IPS-20b (cell line): ENCODE measurements at regions not wholly inside any gene's neighbourhood (a gene's known extent, or its start where the extent isn't known, plus 50 kb on each side); places are given as distances from the start of the nearest gene placed in this dataset.

Experiments
- H3K27ac ChIP-seq: one replicate; pipeline ENCODE4 v1.5.1; 2013; ENCODE audit warnings: low read length
- H3K27me3 ChIP-seq: 2 replicates; pipeline ENCODE4 v1.6.1; 2013; ENCODE audit warnings: mild to moderate bottlenecking, low read length, inconsistent platforms; ENCODE audit not compliant: insufficient read depth
- H3K36me3 ChIP-seq: 2 replicates; pipeline ENCODE4 v1.6.1; 2013; ENCODE audit warnings: low read depth, mild to moderate bottlenecking, inconsistent platforms, low read length, moderate library complexity; ENCODE audit not compliant: insufficient read depth
- H3K4me1 ChIP-seq: 2 replicates; pipeline ENCODE4 v1.6.1; 2013; ENCODE audit warnings: mild to moderate bottlenecking, control low read depth, inconsistent platforms, low read length, moderate library complexity; ENCODE audit not compliant: insufficient read depth
- H3K4me3 ChIP-seq: 2 replicates; pipeline ENCODE4 v1.5.1; 2013; ENCODE audit warnings: mild to moderate bottlenecking, low read length, inconsistent platforms
- H3K9ac ChIP-seq: 2 replicates; pipeline ENCODE4 v1.6.1; 2013; ENCODE audit warnings: low read depth, mild to moderate bottlenecking, inconsistent platforms, low read length, moderate library complexity
- H3K9me3 ChIP-seq: 2 replicates; pipeline ENCODE4 v1.6.1; 2013; ENCODE audit warnings: mild to moderate bottlenecking, low read depth, low read length, inconsistent platforms; ENCODE audit not compliant: insufficient read depth

DNA sequence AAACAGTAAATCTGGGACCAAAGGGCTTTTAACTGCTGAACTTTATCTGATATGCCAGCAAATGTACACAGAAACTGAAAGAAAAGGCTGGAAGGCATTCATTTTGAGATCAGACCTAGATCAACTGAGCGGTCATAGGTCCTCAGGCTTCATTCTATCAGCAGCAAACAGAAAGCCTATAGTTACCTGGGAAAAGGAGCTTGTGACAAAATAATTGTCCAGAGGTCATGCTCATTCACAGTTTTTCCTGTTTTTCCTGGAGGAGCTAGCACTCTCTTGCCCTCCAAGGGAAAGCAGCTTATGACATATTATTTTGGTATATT lies 320.2 kb downstream of the AHR start:
- no peaks in the 10 kb centered on the region for H3K27me3 ChIP-seq
- H3K36me3 ChIP-seq, result no peaks in the 10 kb centered on the region
- no peak overlapping the region for H3K9ac ChIP-seq
- no peaks in the 10 kb centered on the region for H3K9me3 ChIP-seq
- H3K4me1 ChIP-seq, result no peaks in the 10 kb centered on the region; the same call in 1 of the 2 replicates
- H3K27ac ChIP-seq, result no peak overlapping the region
- H3K4me3 ChIP-seq, result no peak overlapping the region

DNA sequence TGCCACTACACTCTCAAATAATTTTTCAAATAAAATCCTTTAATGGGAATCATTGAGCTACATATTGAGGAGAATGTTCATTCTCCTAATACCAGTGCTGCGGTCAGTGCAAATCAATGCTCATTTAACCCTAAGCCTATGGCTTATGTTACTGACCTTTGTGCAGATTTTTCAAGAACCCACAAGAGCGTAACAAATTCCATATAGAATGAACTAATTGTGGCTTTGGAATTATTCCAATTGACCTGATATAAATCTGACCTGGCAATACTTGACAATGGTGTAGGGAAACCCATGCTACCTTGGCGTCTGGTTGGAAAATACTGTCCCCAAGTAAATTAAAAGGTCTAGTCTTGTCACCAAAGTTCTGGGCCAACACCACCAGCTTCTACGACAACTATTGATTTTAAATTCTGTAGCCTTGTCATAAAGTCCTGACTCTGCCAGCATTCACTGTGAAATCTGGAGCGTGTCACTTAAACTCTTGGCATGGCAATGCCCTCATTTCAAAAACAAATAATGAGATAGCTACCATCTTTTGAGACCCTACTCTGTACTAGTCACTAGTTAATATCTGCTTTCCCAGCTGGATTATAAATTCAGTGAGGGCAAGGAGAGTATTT lies 320.9 kb downstream of the AHR start:
- Histone ChIP-seq H3K27ac (no peak overlapping the region), H3K4me3 (no peak overlapping the region), H3K36me3 (no peaks in the 10 kb centered on the region), H3K9me3 (no peaks in the 10 kb centered on the region), H3K27me3 (no peaks in the 10 kb centered on the region), H3K4me1 (no peaks in the 10 kb centered on the region; the same call in 1 of the 2 replicates), H3K9ac (no peak overlapping the region)

DNA sequence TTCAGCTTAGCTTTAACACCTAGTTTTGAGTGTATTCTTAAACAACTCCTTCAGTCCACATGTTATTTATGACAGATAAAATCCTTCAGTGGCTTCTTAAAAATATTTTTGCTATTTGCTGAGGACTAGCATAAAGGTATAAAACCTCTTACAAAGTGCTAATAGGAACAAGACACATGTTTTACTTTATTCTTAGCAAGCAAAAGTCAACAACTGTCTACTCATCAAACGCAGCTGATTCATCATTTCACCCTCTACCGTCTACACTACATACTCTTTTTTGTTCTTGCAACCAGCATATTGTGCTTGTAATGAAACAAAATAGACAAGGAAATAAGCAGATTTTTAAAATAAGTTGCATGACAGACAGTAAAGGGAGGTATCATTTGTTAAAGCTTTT lies 319.7 kb downstream of the SNX13 start:
- H3K9me3 ChIP-seq, result no peaks in the 10 kb centered on the region
- H3K36me3 ChIP-seq, result no peaks in the 10 kb centered on the region
- H3K4me3 ChIP-seq, result no peak overlapping the region
- no peaks in the 10 kb centered on the region for H3K27me3 ChIP-seq
- H3K9ac ChIP-seq, result no peak overlapping the region
- H3K4me1 ChIP-seq, result no peaks in the 10 kb centered on the region; the same call in 1 of the 2 replicates
- no peak overlapping the region for H3K27ac ChIP-seq

DNA sequence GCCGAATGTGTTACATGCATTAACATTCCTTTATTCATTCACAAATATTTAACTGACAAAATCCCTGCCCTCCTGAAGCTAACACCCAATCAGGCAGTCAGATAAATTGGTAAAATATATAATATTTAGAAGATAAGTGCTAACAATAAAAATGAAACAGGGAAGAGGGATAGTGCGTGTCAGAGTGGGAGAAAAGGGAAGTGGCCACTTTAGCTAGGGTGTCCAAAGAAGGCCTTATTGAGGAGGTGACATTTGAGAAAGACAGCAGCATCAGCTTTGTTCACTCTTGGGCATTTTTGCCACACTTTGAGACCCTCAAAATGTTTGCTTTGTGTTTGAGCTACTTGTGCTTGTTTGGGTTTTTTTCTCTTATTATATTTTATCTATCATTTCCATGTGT lies 317.8 kb downstream of the SNX13 start:
- H3K4me1 ChIP-seq, result no peaks in the 10 kb centered on the region
- H3K9ac ChIP-seq, result no peak overlapping the region
- no peaks in the 10 kb centered on the region for H3K9me3 ChIP-seq
- H3K4me3 ChIP-seq, result no peak overlapping the region
- H3K27me3 ChIP-seq, result no peaks in the 10 kb centered on the region
- H3K27ac ChIP-seq, result no peak overlapping the region
- no peaks in the 10 kb centered on the region for H3K36me3 ChIP-seq

DNA sequence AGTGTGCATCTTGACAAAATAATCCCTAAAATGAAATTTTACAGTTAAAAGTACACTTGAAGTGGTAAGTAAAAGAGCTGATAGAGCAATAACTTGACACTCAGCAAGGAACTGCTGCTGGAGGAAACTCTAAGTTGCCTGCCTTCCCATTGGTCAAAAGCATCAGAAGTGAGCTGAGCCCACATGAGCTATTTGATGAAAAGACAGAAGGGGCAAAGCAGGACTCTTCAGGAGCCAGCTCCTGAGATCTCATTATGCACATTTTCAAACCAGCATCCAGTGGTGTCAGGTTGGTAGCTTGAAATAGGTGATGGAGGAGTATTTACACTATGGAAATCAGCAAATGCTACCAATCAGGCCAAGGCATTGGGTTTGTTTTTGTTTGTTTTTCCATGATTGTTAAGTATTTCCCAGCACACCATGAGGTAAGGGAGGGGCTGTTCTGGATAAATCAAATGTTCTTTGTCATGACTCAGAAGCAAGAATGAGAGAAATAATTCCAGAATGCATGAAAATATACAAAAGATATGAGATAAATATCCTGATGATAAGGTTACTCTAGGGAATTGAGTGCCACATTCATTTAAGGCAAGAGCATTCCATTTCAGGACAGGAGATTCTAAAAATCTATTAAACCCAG lies 316.6 kb downstream of the SNX13 start:
- no peak overlapping the region for H3K4me3 ChIP-seq
- H3K9ac ChIP-seq, result no peak overlapping the region
- no peaks in the 10 kb centered on the region for H3K9me3 ChIP-seq
- H3K27me3 ChIP-seq, result no peaks in the 10 kb centered on the region
- no peaks in the 10 kb centered on the region for H3K36me3 ChIP-seq
- no peaks in the 10 kb centered on the region for H3K4me1 ChIP-seq
- no peak overlapping the region for H3K27ac ChIP-seq

- no peaks in the 10 kb centered on the region for H3K4me1 ChIP-seq
- no peak overlapping the region for H3K27ac ChIP-seq
- no peaks in the 10 kb centered on the region for H3K27me3 ChIP-seq
- no peak overlapping the region for H3K9ac ChIP-seq
- no peaks in the 10 kb centered on the region for H3K9me3 ChIP-seq
- no peak overlapping the region for H3K4me3 ChIP-seq
- no peaks in the 10 kb centered on the region for H3K36me3 ChIP-seq
These were observed 315.9 kb downstream of the SNX13 start for GRCh38 chr7:17624379-17624778.

GRCh38 chr7:17625043-17625442 lies 315.3 kb downstream of the SNX13 start:
- no peak overlapping the region for H3K9ac ChIP-seq
- H3K27me3 ChIP-seq, result no peaks in the 10 kb centered on the region
- H3K4me1 ChIP-seq, result no peaks in the 10 kb centered on the region
- H3K27ac ChIP-seq, result no peak overlapping the region
- H3K36me3 ChIP-seq, result no peaks in the 10 kb centered on the region
- H3K4me3 ChIP-seq, result no peak overlapping the region
- H3K9me3 ChIP-seq, result no peaks in the 10 kb centered on the region

- Histone ChIP-seq H3K9ac (no peak overlapping the region), H3K9me3 (no peaks in the 10 kb centered on the region), H3K27ac (no peak overlapping the region), H3K4me3 (no peak overlapping the region), H3K27me3 (no peaks in the 10 kb centered on the region), H3K36me3 (no peaks in the 10 kb centered on the region), H3K4me1 (no peaks in the 10 kb centered on the region)
These were observed 314.1 kb downstream of the SNX13 start for GRCh38 chr7:17626235-17626634.

- H3K9ac ChIP-seq, result no peak overlapping the region
- H3K4me3 ChIP-seq, result no peak overlapping the region
- no peak overlapping the region for H3K27ac ChIP-seq
- H3K4me1 ChIP-seq, result no peaks in the 10 kb centered on the region
- no peaks in the 10 kb centered on the region for H3K36me3 ChIP-seq
- H3K27me3 ChIP-seq, result no peaks in the 10 kb centered on the region
- no peaks in the 10 kb centered on the region for H3K9me3 ChIP-seq
These were observed 309.2 kb downstream of the SNX13 start for GRCh38 chr7:17631061-17631460.

DNA sequence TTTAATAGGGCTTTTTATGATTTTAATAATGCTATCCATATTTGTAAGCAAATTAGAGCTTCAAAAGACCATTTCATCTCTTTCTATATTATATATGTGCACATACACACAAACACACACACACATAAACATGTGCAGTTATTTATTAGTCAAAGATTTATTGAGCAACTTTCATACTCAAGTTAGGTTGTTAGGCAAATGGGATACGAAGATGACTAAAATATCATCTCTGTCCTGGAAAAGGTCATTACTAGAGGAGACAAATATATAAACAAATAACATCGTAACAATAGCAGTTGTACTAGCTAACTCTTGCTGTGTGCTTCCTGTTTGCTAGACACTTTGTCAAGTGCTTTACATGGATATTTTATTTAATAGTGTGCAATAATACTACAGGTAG lies 307.9 kb downstream of the SNX13 start:
- no peaks in the 10 kb centered on the region for H3K9me3 ChIP-seq
- no peaks in the 10 kb centered on the region for H3K27me3 ChIP-seq
- no peak overlapping the region for H3K27ac ChIP-seq
- H3K9ac ChIP-seq, result no peak overlapping the region
- no peaks in the 10 kb centered on the region for H3K4me1 ChIP-seq
- H3K36me3 ChIP-seq, result no peaks in the 10 kb centered on the region
- no peak overlapping the region for H3K4me3 ChIP-seq

GRCh38 chr7:17633067-17633466 lies 307.2 kb downstream of the SNX13 start:
- H3K27ac ChIP-seq, result no peak overlapping the region
- no peaks in the 10 kb centered on the region for H3K36me3 ChIP-seq
- H3K9me3 ChIP-seq, result no peaks in the 10 kb centered on the region
- no peak overlapping the region for H3K4me3 ChIP-seq
- no peaks in the 10 kb centered on the region for H3K27me3 ChIP-seq
- H3K9ac ChIP-seq, result no peak overlapping the region
- H3K4me1 ChIP-seq, result no peaks in the 10 kb centered on the region

- Histone ChIP-seq H3K9me3 (no peaks in the 10 kb centered on the region), H3K36me3 (no peaks in the 10 kb centered on the region), H3K4me1 (no peaks in the 10 kb centered on the region), H3K27me3 (no peaks in the 10 kb centered on the region), H3K27ac (no peak overlapping the region), H3K4me3 (no peak overlapping the region), H3K9ac (no peak overlapping the region)
These were observed 301.6 kb downstream of the SNX13 start for GRCh38 chr7:17638727-17639126.
